ENCODE measurements at regions not wholly inside any gene's neighbourhood (a gene's known extent, or its start where the extent isn't known, plus 50 kb on each side); places are given as distances from the start of the nearest gene placed in this dataset.

DNA sequence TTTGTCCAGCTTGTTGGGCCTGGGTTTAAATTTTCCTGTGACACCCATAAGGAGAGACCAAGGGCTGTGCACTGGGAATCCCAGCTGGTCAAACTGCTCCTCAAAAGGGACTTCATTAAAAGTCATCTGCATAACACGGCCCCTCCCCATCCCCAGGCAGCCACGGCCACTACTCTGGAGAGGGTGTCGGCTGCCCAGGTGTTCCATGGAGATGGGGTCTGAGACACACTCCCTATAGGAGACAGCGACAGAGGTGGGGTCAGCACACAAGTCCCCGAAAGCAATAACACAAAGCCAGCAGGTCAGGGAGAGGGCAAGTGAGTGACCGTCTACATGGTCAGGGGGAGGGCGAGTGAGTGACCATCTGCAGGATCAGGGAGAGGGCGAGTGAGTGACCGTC, 75.6 kb upstream of the BCL11B start:
- no peak for DNase-seq (ENCODE audit: low spot score)
- no peak for TF ChIP-seq CTCF (IDR thresholded peaks at IDR 0.05)
- no peaks in the 10 kb centered on the region for H3K9me3 ChIP-seq

DNA sequence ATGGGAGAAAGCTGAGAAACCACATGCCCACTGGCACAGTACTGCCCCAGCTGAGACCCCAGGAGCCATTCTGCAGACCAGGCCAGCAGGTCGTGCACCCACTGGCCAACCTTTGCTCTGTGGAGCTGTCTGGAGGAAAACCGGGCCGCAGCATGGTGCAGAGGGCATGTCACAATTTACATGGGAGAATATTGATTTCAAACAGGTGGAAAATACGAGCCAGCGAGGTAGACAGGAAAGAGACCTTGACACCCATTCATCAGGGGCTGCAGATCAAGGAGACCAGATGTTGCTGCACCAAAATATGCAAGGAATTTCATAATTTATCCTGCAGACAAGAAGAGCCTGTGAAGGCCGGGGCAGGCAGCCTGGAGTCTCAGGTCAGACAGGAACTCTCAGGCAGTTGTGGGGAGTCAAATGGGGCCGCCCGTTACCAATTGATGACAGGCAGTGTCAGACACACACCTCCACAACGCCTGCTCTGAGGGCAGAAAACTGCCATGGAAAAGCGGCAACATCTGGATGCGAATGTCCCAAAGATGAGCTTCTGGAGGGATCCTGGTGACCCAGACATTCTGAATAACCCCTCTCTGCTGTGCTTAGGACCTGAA, 74.6 kb upstream of the BCL11B start:
- no peaks in the 10 kb centered on the region for H3K27me3 ChIP-seq
- no peak for DNase-seq (ENCODE audit: low spot score)
- no peaks in the 10 kb centered on the region for H3K9me3 ChIP-seq
- no peak for TF ChIP-seq CTCF (IDR thresholded peaks at IDR 0.05)
- H3K36me3 ChIP-seq: no peaks in the 10 kb centered on the region
- no peak overlapping the region for H3K27ac ChIP-seq
- no peak overlapping the region for H3K4me3 ChIP-seq
- no peaks in the 10 kb centered on the region for H3K4me1 ChIP-seq

More for the DNA sequence above, 75.6 kb upstream of the BCL11B start:
- Histone ChIP-seq H3K27ac (no peak overlapping the region), H3K36me3 (no peaks in the 10 kb centered on the region), H3K27me3 (no peaks in the 10 kb centered on the region), H3K4me1 (no peaks in the 10 kb centered on the region), H3K4me3 (no peak overlapping the region)

DNA sequence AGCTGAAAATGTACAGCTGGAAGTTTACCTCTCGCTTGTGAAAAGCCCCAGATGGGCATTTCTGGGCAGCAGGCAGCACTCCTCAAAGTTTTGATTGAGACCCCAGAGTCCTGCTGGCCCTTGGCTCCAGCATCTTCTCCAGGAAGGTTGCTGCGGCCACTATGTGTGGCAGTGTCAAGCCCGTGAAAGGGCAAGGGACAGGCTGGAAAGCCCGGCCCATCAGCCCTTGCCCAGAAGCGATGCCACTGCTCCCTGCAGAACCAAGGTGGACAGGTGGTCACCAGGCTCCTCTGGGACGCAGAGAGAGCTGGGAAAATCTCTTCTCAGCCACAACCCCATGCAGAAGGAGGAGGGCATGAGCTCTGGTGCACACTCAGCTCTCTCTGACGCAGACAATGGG, 73.5 kb upstream of the BCL11B start:
- Histone ChIP-seq H3K27ac (no peak overlapping the region), H3K36me3 (no peaks in the 10 kb centered on the region), H3K4me1 (no peaks in the 10 kb centered on the region), H3K9me3 (no peaks in the 10 kb centered on the region), H3K4me3 (no peak overlapping the region), H3K27me3 (no peaks in the 10 kb centered on the region)
- no peak for TF ChIP-seq CTCF (IDR thresholded peaks at IDR 0.05)
- DNase-seq (ENCODE audit: low spot score): no peak

GRCh38 chr14:99344051-99344758, 72.2 kb upstream of the BCL11B start:
- H3K27me3 ChIP-seq: no peaks in the 10 kb centered on the region
- H3K27ac ChIP-seq: no peak overlapping the region
- TF ChIP-seq CTCF (IDR thresholded peaks at IDR 0.05): no peak
- H3K9me3 ChIP-seq: no peaks in the 10 kb centered on the region
- no peak overlapping the region for H3K4me3 ChIP-seq
- no peaks in the 10 kb centered on the region for H3K36me3 ChIP-seq
- DNase-seq (ENCODE audit: low spot score): no peak
- no peaks in the 10 kb centered on the region for H3K4me1 ChIP-seq

DNA sequence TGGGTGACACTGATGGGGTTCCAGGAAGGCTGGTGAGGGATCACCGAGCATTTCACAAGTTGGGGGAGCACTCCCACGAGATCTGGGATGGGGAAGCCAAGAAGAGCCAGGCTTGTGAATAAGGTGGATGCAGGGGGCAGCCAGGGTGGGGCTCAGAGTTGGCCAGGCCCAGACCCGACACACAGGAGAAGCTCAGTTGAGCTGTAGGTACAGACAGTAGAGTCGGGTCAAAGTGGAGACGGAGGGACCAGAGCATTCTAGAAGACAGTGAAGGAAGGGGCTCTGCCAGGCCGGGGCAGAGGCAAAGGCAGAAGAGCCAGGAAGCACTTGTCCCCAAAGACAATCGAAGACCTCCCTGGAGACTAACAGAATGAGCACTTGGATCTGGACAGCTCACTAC, 70.9 kb upstream of the BCL11B start:
- H3K9me3 ChIP-seq: no peaks in the 10 kb centered on the region
- no peak for TF ChIP-seq CTCF (IDR thresholded peaks at IDR 0.05)
- no peaks in the 10 kb centered on the region for H3K36me3 ChIP-seq
- H3K4me1 ChIP-seq: no peaks in the 10 kb centered on the region
- no peak overlapping the region for H3K4me3 ChIP-seq
- H3K27me3 ChIP-seq: no peaks in the 10 kb centered on the region
- no peak overlapping the region for H3K27ac ChIP-seq
- no peak for DNase-seq (ENCODE audit: low spot score)

DNA sequence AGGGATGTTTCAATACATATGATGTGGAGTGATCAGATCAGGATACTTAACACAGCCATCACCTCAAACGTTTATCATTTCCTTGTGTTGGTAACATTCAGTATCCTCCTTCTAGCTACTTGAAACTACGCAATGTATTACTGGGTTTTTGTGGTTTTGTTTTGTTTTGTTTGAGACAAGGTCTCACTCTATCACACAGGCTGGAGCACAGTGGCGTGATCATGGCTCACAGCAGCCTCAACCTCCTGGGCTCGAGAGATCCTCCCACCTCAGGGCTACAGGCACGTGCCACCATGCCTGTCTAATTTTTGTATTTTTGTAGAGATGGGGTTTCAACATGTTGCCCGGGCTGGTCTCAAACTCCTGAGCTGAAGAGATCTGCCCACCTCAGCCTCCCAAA, 70.2 kb upstream of the BCL11B start:
- Histone ChIP-seq H3K9me3 (no peaks in the 10 kb centered on the region), H3K4me1 (no peaks in the 10 kb centered on the region), H3K36me3 (no peaks in the 10 kb centered on the region), H3K27ac (no peak overlapping the region), H3K27me3 (no peaks in the 10 kb centered on the region), H3K4me3 (no peak overlapping the region)
- TF ChIP-seq CTCF (IDR thresholded peaks at IDR 0.05): no peak
- no peak for DNase-seq (ENCODE audit: low spot score)
